SU-DHL-6 (cell line): ENCODE measurements at regions not wholly inside any gene's neighbourhood (a gene's known extent, or its start where the extent isn't known, plus 50 kb on each side); places are given as distances from the start of the nearest gene placed in this dataset.

ENCODE experiments used
- H2AFZ ChIP-seq: fragments of 200-600 bp; sonication (generic); 2 replicates; pipeline ENCODE4 v1.6.1; 2014; ENCODE audit warnings: low read depth, mild to moderate bottlenecking, moderate library complexity, mixed read lengths, antibody characterized with exemption, low read length; ENCODE audit not compliant: severe bottlenecking
- H3F3A ChIP-seq: fragments of 200-600 bp; shearing (Covaris generic); 2 replicates; pipeline ENCODE4 v1.6.0; 2016; ENCODE audit warnings: antibody characterized with exemption, mild to moderate bottlenecking; ENCODE audit not compliant: insufficient read depth
- H3K27ac ChIP-seq: fragments of 200-600 bp; sonication (generic); 2 replicates; pipeline ENCODE4 v1.5.1; 2016; ENCODE audit warnings: low read depth, mild to moderate bottlenecking, low read length, moderate library complexity, mixed read lengths
- H3K27me3 ChIP-seq: fragments of 200-600 bp; sonication (generic), shearing (Covaris generic); 2 replicates; pipeline ENCODE4 v1.6.0; 2014; ENCODE audit warnings: mild to moderate bottlenecking, low read length
- H3K36me3 ChIP-seq: fragments of 200-600 bp; sonication (generic); 2 replicates; pipeline ENCODE4 v1.6.1; 2014; ENCODE audit warnings: mild to moderate bottlenecking, low read length, mixed read lengths
- H3K4me2 ChIP-seq: fragments of 300-600, 200-600 bp; shearing (Covaris generic), sonication (generic); 2 replicates; pipeline ENCODE4 v1.6.0; 2014; ENCODE audit warnings: low read length, low read depth, mild to moderate bottlenecking; ENCODE audit not compliant: poor library complexity, severe bottlenecking
- H3K4me3 ChIP-seq: fragments of 200-600 bp; sonication (generic); 2 replicates; pipeline ENCODE4 v1.5.1; 2014; ENCODE audit warnings: antibody characterized with exemption, low read length, mild to moderate bottlenecking, mixed read lengths; ENCODE audit not compliant: insufficient read depth, poor library complexity, severe bottlenecking
- H3K79me2 ChIP-seq: fragments of 200-600 bp; sonication (generic); 2 replicates; pipeline ENCODE4 v1.6.1; 2014; ENCODE audit warnings: mild to moderate bottlenecking, low read length, moderate library complexity; ENCODE audit not compliant: insufficient read depth
- H3K9ac ChIP-seq: fragments of 200-600 bp; sonication (generic); 2 replicates; pipeline ENCODE4 v1.7.0; 2014; ENCODE audit warnings: mild to moderate bottlenecking, low read length
- H3K9me2 ChIP-seq: fragments of 200-600 bp; sonication (generic); replicated peaks from 2 replicates; pipeline ENCODE4 v1.6.1; 2014; ENCODE audit warnings: low read length; ENCODE audit not compliant: insufficient read depth
- H3K9me3 ChIP-seq: fragments of 200-600 bp; sonication (generic); 2 replicates; pipeline ENCODE4 v1.6.1; 2014; ENCODE audit warnings: low read length, mixed read lengths; ENCODE audit not compliant: insufficient read depth
- H4K20me1 ChIP-seq: fragments of 200-600 bp; sonication (generic); 2 replicates; pipeline ENCODE4 v1.6.1; 2014; ENCODE audit warnings: low read depth, mild to moderate bottlenecking, antibody characterized with exemption, low read length, moderate library complexity, mixed read lengths
- CTCF ChIP-seq: fragments of 200-600 bp; sonication (generic); IDR thresholded peaks from one replicate; pipeline ENCODE4 v1.5.1; 2017; ENCODE audit warnings: antibody characterized with exemption, mild to moderate bottlenecking, low read length, moderate library complexity; ENCODE audit not compliant: insufficient read depth, poor library complexity, severe bottlenecking
- EZH2phosphoT487 ChIP-seq: fragments of 200-600 bp; sonication (generic), shearing (Covaris generic); conservative IDR thresholded peaks from 2 replicates; pipeline ENCODE4 v1.6.1; 2018; ENCODE audit warnings: mild to moderate bottlenecking, antibody characterized with exemption, low read length, moderate library complexity, mixed read lengths

GRCh38 chr17:52740006-52740405 lies 581.5 kb upstream of the CA10 start:
- Histone ChIP-seq H3K27ac (no peak overlapping the region), H3K9me3 (no peaks in the 10 kb centered on the region), H3K79me2 (no peaks in the 10 kb centered on the region), H3K4me3 (no peak overlapping the region), H3K9ac (no peak overlapping the region), H4K20me1 (no peaks in the 10 kb centered on the region), H3K36me3 (no peaks in the 10 kb centered on the region), H3K27me3 (no peaks in the 10 kb centered on the region), H3F3A (no peaks in the 10 kb centered on the region), H3K4me2 (no peak overlapping the region), H3K9me2 (no peaks in the 10 kb centered on the region), H2AFZ (no peak overlapping the region)
- no peak for TF ChIP-seq CTCF

GRCh38 chr17:52738791-52739190 lies 580.3 kb upstream of the CA10 start:
- Histone ChIP-seq H3K36me3 (no peaks in the 10 kb centered on the region), H4K20me1 (no peaks in the 10 kb centered on the region), H2AFZ (no peak overlapping the region), H3K27ac (no peak overlapping the region), H3K27me3 (no peaks in the 10 kb centered on the region), H3K4me2 (no peak overlapping the region), H3K4me3 (no peak overlapping the region), H3K9ac (no peak overlapping the region), H3F3A (no peaks in the 10 kb centered on the region), H3K9me3 (no peaks in the 10 kb centered on the region), H3K9me2 (no peaks in the 10 kb centered on the region), H3K79me2 (no peaks in the 10 kb centered on the region)
- TF ChIP-seq EZH2phosphoT487 (no peak), CTCF (no peak)

DNA sequence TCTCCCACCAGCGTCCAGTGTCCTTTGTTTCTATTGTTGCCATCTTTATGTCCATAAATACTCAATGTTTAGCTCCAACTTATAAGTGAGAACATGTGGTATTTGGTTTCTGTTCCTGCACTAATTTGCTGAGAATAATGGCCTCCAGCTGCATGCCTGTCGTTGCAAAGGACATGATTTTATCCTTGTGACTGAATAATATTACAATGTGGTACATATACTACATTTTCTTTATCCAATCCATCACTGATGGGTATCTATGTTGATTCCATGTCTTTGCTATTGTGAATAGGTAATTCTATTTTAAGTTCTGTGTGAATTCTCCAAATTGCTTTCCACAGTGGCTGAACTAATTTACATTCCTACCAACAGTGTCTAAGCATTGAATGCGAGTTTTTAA lies 578.6 kb upstream of the CA10 start:
- H3K79me2 ChIP-seq = no peaks in the 10 kb centered on the region
- no peaks in the 10 kb centered on the region for H4K20me1 ChIP-seq
- no peak overlapping the region for H3K4me2 ChIP-seq
- H3K9ac ChIP-seq = no peak overlapping the region
- H3K4me3 ChIP-seq = no peak overlapping the region
- no peak overlapping the region for H2AFZ ChIP-seq
- H3F3A ChIP-seq = no peaks in the 10 kb centered on the region
- no peak for TF ChIP-seq EZH2phosphoT487
- no peak for TF ChIP-seq CTCF
- no peaks in the 10 kb centered on the region for H3K9me2 ChIP-seq
- peaks cover 3% of the 10 kb centered on the region; the same call in 1 of the 2 replicates for H3K9me3 ChIP-seq
- no peaks in the 10 kb centered on the region for H3K27me3 ChIP-seq
- no peaks in the 10 kb centered on the region for H3K36me3 ChIP-seq
- no peak overlapping the region for H3K27ac ChIP-seq

- H3F3A ChIP-seq = no peaks in the 10 kb centered on the region
- H3K4me3 ChIP-seq = no peak overlapping the region
- no peak overlapping the region for H3K27ac ChIP-seq
- H3K27me3 ChIP-seq = no peaks in the 10 kb centered on the region
- H4K20me1 ChIP-seq = no peaks in the 10 kb centered on the region
- H3K79me2 ChIP-seq = no peaks in the 10 kb centered on the region
- no peak for TF ChIP-seq EZH2phosphoT487
- no peak for TF ChIP-seq CTCF
- H2AFZ ChIP-seq = no peak overlapping the region
- peaks cover 3% of the 10 kb centered on the region; the same call in 1 of the 2 replicates for H3K9me3 ChIP-seq
- no peak overlapping the region for H3K4me2 ChIP-seq
- H3K9me2 ChIP-seq = no peaks in the 10 kb centered on the region
- no peak overlapping the region for H3K9ac ChIP-seq
- no peaks in the 10 kb centered on the region for H3K36me3 ChIP-seq
Measured at GRCh38 chr17:52732841-52733240, 574.3 kb upstream of the CA10 start.
